ENCODE measurements at regions not wholly inside any gene's neighbourhood (a gene's known extent, or its start where the extent isn't known, plus 50 kb on each side); places are given as distances from the start of the nearest gene placed in this dataset.
A peak's percentile ranks its signal among the peaks of the same experiment; 100 is the strongest.

DNA sequence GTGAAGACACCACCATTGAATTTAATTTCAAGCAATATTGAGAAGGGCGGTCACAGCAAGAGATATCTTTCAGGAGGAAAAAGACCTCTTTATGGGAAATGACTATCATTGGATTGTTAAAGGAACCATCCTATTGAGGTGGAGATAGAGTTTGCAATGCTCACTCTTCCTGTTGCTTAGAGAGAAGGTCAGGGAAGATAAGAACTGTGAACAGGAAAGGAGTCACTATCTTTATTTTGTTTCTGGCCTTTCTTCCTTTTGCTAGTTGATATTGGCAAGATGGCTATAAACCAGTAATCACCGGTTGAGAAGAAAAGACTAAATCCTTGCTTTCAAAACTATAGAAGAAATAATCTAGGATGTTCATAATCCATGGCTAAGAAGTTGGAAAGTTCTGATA is 112.1 kb upstream of the TMEM108 start:
- no peak for DNase-seq (ENCODE audit: low read depth in 1 of 2, low spot score in 1 of 2)
- Histone ChIP-seq H3K27ac (no peak overlapping the region), H3K9me3 (ENCODE audit: low read depth) (no peaks in the 10 kb centered on the region), H3K36me3 (no peaks in the 10 kb centered on the region), H3K4me1 (ENCODE audit: low read depth) (no peaks in the 10 kb centered on the region), H3K27me3 (no peaks in the 10 kb centered on the region), H3K4me3 (no peak overlapping the region)
- TF ChIP-seq, protein P1, sequence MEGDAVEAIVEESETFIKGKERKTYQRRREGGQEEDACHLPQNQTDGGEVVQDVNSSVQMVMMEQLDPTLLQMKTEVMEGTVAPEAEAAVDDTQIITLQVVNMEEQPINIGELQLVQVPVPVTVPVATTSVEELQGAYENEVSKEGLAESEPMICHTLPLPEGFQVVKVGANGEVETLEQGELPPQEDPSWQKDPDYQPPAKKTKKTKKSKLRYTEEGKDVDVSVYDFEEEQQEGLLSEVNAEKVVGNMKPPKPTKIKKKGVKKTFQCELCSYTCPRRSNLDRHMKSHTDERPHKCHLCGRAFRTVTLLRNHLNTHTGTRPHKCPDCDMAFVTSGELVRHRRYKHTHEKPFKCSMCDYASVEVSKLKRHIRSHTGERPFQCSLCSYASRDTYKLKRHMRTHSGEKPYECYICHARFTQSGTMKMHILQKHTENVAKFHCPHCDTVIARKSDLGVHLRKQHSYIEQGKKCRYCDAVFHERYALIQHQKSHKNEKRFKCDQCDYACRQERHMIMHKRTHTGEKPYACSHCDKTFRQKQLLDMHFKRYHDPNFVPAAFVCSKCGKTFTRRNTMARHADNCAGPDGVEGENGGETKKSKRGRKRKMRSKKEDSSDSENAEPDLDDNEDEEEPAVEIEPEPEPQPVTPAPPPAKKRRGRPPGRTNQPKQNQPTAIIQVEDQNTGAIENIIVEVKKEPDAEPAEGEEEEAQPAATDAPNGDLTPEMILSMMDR (IDR thresholded peaks at IDR 0.05; ENCODE audit: low read depth, low read length): no peak

DNA sequence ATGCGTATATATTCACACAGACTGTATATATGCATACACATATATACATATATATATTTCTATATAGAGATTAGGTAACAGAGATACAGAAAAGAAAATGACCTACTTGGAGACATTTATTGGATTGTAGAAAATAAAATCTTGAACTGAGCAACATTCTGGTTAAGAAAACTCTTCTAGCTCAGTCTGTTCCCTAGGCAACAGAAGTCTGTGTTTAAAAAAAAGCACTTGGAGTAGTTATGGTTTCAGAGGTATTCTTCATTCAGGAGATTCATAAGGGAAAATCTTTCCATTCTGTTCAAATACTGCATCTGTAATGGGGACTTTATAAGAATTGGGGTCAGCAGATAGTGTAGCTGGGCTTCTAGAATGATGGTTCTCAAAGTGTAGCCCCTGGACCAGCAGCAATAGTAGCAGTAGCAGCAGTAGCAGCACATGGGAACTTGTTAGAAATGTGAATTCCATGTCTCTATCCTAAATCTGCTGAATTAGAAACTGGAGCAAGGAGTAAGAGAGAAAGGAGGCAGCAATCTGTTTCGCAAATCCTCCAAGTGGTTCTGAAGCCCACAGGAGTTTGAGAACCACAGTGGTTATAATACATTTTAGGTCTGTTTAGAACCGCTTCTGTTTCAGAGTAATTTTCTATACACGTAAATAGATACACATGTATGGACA is 112.8 kb upstream of the TMEM108 start:
- TF ChIP-seq, protein P1 (IDR thresholded peaks at IDR 0.05; ENCODE audit: low read depth, low read length): no peak
- Histone ChIP-seq H3K27ac (no peak overlapping the region), H3K36me3 (no peaks in the 10 kb centered on the region), H3K4me1 (ENCODE audit: low read depth) (no peaks in the 10 kb centered on the region), H3K27me3 (no peaks in the 10 kb centered on the region), H3K4me3 (no peak overlapping the region), H3K9me3 (ENCODE audit: low read depth) (no peaks in the 10 kb centered on the region)
- no peak for DNase-seq (ENCODE audit: low read depth in 1 of 2, low spot score in 1 of 2)

DNA sequence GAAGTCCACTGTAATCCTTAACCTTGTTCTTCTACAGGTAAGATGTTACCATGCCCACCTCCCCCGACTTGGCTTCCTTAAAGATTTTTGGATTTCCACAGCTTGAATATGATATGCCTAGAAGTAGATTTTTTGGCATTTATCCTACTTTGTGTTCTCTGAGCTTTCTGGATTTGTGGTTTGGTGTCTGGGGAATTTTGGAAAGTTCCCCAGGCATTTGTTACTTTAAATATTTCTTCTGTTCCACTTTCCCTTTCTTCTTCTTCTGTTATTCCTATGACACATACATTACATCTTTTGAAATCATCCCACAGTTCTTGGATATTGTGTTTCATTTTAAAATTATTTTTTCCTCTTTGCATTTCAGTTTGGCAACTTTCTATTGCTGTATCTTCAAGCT is 122.1 kb upstream of the TMEM108 start:
- DNase-seq (ENCODE audit: low read depth in 1 of 2, low spot score in 1 of 2): peak in 1 of 2 donors; percentile 75
- Histone ChIP-seq H3K27me3 (peaks cover 3% of the 10 kb centered on the region), H3K4me1 (ENCODE audit: low read depth) (no peaks in the 10 kb centered on the region), H3K36me3 (no peaks in the 10 kb centered on the region), H3K27ac (no peak overlapping the region), H3K4me3 (no peak overlapping the region), H3K9me3 (ENCODE audit: low read depth) (no peaks in the 10 kb centered on the region)
- TF ChIP-seq, protein P1 (IDR thresholded peaks at IDR 0.05; ENCODE audit: low read depth, low read length): no peak

DNA sequence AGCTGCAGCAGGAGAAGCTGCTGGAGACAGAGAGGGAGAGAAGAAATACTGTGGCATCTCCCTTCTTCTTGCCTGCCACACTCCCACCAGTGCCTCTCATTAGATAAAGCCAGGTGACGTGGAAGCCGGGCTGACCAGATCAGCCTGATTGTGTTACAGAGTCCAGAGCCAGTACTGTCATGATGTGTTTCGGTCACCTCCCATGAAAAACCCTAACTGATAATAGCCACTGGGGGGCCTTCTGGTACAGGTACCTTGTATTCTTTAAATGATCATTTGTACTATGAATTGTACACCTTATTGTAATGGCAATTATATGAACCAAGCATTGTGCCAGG is 125.8 kb upstream of the TMEM108 start:
- Histone ChIP-seq H3K9me3 (ENCODE audit: low read depth) (no peaks in the 10 kb centered on the region), H3K4me3 (no peak overlapping the region), H3K27me3 (no peaks in the 10 kb centered on the region), H3K27ac (no peak overlapping the region), H3K4me1 (ENCODE audit: low read depth) (no peaks in the 10 kb centered on the region), H3K36me3 (no peaks in the 10 kb centered on the region)
- DNase-seq (ENCODE audit: low read depth in 1 of 2, low spot score in 1 of 2): no peak
- TF ChIP-seq, protein P1 (IDR thresholded peaks at IDR 0.05; ENCODE audit: low read depth, low read length): no peak

DNA sequence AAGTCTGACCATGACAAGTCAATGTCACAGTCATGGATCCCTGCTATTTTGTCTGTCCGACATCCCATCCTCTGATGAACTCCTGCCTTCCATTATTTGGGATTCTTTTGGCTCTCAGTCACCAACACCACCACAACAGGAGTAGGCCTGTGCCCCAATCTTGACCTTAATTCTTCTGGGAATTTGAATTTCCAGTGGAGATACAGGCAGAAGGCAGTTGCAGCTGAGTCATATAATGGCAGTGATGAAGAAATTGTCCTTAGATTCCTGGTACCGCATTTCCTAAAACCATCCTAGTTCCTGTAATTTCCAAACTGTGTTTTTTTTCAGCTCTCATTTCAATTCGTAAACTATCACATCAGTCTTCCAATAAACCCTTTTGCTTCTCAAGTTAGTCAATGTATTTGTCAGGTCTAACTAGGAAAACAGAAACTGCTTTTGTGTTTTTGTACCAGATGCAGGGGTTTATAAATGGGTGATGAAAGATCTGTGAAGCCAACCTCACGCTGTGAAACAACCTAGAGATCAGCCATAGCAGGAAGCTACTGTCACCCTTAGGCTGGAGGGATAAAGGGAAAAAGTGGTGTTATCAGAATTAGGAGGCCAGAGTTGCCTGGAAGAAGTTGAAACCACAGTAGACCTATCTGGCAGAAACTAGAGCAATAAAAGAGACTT is 126.3 kb upstream of the TMEM108 start:
- Histone ChIP-seq H3K4me3 (no peak overlapping the region), H3K4me1 (ENCODE audit: low read depth) (no peaks in the 10 kb centered on the region), H3K27me3 (no peaks in the 10 kb centered on the region), H3K27ac (no peak overlapping the region), H3K36me3 (no peaks in the 10 kb centered on the region), H3K9me3 (ENCODE audit: low read depth) (no peaks in the 10 kb centered on the region)
- TF ChIP-seq, protein P1 (IDR thresholded peaks at IDR 0.05; ENCODE audit: low read depth, low read length): no peak
- DNase-seq (ENCODE audit: low read depth in 1 of 2, low spot score in 1 of 2): peak in 1 of 2 donors; percentile 75
